SK-N-SH (cell line): ENCODE measurements at regions not wholly inside any gene's neighbourhood (a gene's known extent, or its start where the extent isn't known, plus 50 kb on each side); places are given as distances from the start of the nearest gene placed in this dataset.

Experiments
- CHD2 ChIP-seq: fragments of 150-350 bp; IDR thresholded peaks from 2 replicates; pipeline ENCODE4 v1.6.1; 2018; ENCODE audit warnings: low read length; ENCODE audit not compliant: partially characterized antibody
- CTCF ChIP-seq: fragments of 200-600 bp; sonication (generic); IDR thresholded peaks from 2 replicates; pipeline ENCODE4 v1.6.1; 2017; ENCODE audit warnings: antibody characterized with exemption, mild to moderate bottlenecking, moderate library complexity
- EP300 ChIP-seq, 2 experiments: IDR thresholded peaks; 2 replicates each; pipeline versions ENCODE4 v1.4.0 to v1.6.1; 2012; ENCODE audit warnings: borderline replicate concordance in 1 of 2, low read depth in 1 of 2, low read length in 1 of 2
- EZH2phosphoT487 ChIP-seq: fragments of 200-600 bp; sonication (generic); IDR thresholded peaks from 2 replicates; pipeline ENCODE4 v1.6.1; 2017; ENCODE audit warnings: low read depth, mixed run types, mild to moderate bottlenecking, antibody characterized with exemption, moderate library complexity, borderline replicate concordance
- MAX ChIP-seq: IDR thresholded peaks from 2 replicates; pipeline ENCODE4 v1.4.0; 2012; ENCODE audit warnings: low read depth
- PBX3 ChIP-seq: IDR thresholded peaks from 2 replicates; pipeline ENCODE4; 2012
- SIN3A ChIP-seq: IDR thresholded peaks from 2 replicates; pipeline ENCODE4 v1.6.1; 2012; ENCODE audit warnings: low read depth, mild to moderate bottlenecking, low read length, moderate library complexity, borderline replicate concordance
- USF1 ChIP-seq: IDR thresholded peaks from 2 replicates; pipeline ENCODE4 v1.4.0; 2012; ENCODE audit warnings: low read depth, borderline replicate concordance
- USF2 ChIP-seq: fragments of 150-350 bp; IDR thresholded peaks from 2 replicates; pipeline ENCODE4 v1.6.1; 2017; ENCODE audit warnings: antibody characterized with exemption, low read length, low read depth, borderline replicate concordance

GRCh38 chr11:113571531-113571930 is 96.3 kb upstream of the DRD2 start:
- TF ChIP-seq CTCF (no peak), USF2 (no peak), MAX (no peak), PBX3 (no peak), EZH2phosphoT487 (no peak), USF1 (no peak), EP300 (IDR thresholded peaks at IDR 0.05; ENCODE audit: borderline replicate concordance in 1 of 2, low read depth in 1 of 2, low read length in 1 of 2) (no peak), SIN3A (no peak), CHD2 (no peak)
